Vagina (tissue), 2 donors: ENCODE measurements at regions not wholly inside any gene's neighbourhood (a gene's known extent, or its start where the extent isn't known, plus 50 kb on each side); places are given as distances from the start of the nearest gene placed in this dataset.

Experiments
- DNase-seq, 2 donors: peaks; one replicate each; pipeline ENCODE4 v3.0.0-alpha.2; 2017; ENCODE audit errors: extremely low spot score in 2 of 2
- H3K27ac ChIP-seq: fragments of 200-600 bp; sonication (generic); one replicate; pipeline ENCODE4 v1.5.1; 2019
- H3K27me3 ChIP-seq: fragments of 200-600 bp; sonication (generic); one replicate; pipeline ENCODE4 v1.5.1; 2019
- H3K36me3 ChIP-seq, 2 donors: fragments of 200-600 bp; sonication (generic); one replicate each; pipeline ENCODE4 v1.5.1; 2017 to 2019
- H3K4me1 ChIP-seq: fragments of 200-600 bp; sonication (generic); one replicate; pipeline ENCODE4 v1.5.1; 2019
- H3K4me3 ChIP-seq, 2 donors: fragments of 200-600 bp; sonication (generic); 1 replicate in 1 of 2; 2 replicates in 1 of 2; pipeline ENCODE4 v1.5.1; 2016 to 2019
- H3K9me3 ChIP-seq: fragments of 200-600 bp; sonication (generic); one replicate; pipeline ENCODE4 v1.5.1; 2019
- CTCF ChIP-seq, 3 experiments: fragments of 450-650 bp in 2 of 3; fragments of 200-600 bp in 1 of 3; sonication (generic) in 1 of 3; IDR thresholded peaks; one replicate each; pipeline ENCODE4 v1.5.1; 2017 to 2019; ENCODE audit warnings: antibody characterized with exemption in 3 of 3, mild to moderate bottlenecking in 2 of 3, moderate library complexity in 2 of 3
- POLR2A ChIP-seq, 2 donors: fragments of 450-650 bp; IDR thresholded peaks; one replicate each; pipeline ENCODE4 v1.6.1; 2017; ENCODE audit warnings: antibody characterized with exemption in 2 of 2, mild to moderate bottlenecking in 2 of 2, moderate library complexity in 2 of 2
- POLR2AphosphoS5 ChIP-seq, 2 donors: sonication (generic); formaldehyde crosslinking; IDR thresholded peaks; one replicate each; pipeline ENCODE4 v1.9.0; 2017; ENCODE audit warnings: antibody characterized with exemption in 2 of 2, mild to moderate bottlenecking in 2 of 2, low read depth in 1 of 2; ENCODE audit not compliant: insufficient read depth in 1 of 2
- intact Hi-C: fragments of 100-400 bp; cut with DNase I; formaldehyde crosslinking; loops from one replicate; pipeline ENCODE4 v1.15.1; 2023

GRCh38 chr11:19338375-19338774 is 97.6 kb upstream of the E2F8 start:
- intact Hi-C loops, result no loop called here
- Histone ChIP-seq H3K4me1 (no peaks in the 10 kb centered on the region), H3K9me3 (no peaks in the 10 kb centered on the region), H3K27me3 (no peaks in the 10 kb centered on the region), H3K36me3 (no peaks in the 10 kb centered on the region), H3K4me3 (no peak overlapping the region), H3K27ac (no peak overlapping the region)
- TF ChIP-seq POLR2AphosphoS5 (IDR thresholded peaks at IDR 0.05; ENCODE audit: insufficient read depth in 1 of 2, low read depth in 1 of 2) (no peak), CTCF (IDR thresholded peaks at IDR 0.05) (no peak), POLR2A (IDR thresholded peaks at IDR 0.05) (no peak)
- DNase-seq, result no peak

- intact Hi-C loops, result no loop called here
- no peaks in the 10 kb centered on the region for H3K9me3 ChIP-seq
- H3K36me3 ChIP-seq, result no peaks in the 10 kb centered on the region
- H3K4me3 ChIP-seq, result no peak overlapping the region
- H3K4me1 ChIP-seq, result no peaks in the 10 kb centered on the region
- H3K27ac ChIP-seq, result no peak overlapping the region
- no peak for TF ChIP-seq POLR2A (IDR thresholded peaks at IDR 0.05)
- TF ChIP-seq CTCF (IDR thresholded peaks at IDR 0.05), result no peak
- no peak for TF ChIP-seq POLR2AphosphoS5 (IDR thresholded peaks at IDR 0.05; ENCODE audit: insufficient read depth in 1 of 2, low read depth in 1 of 2)
- no peak for DNase-seq
- no peaks in the 10 kb centered on the region for H3K27me3 ChIP-seq
These were observed 97.0 kb upstream of the E2F8 start for GRCh38 chr11:19337779-19338178.

GRCh38 chr11:19336331-19336730 is 95.6 kb upstream of the E2F8 start:
- H3K27me3 ChIP-seq, result no peaks in the 10 kb centered on the region
- no peaks in the 10 kb centered on the region for H3K9me3 ChIP-seq
- TF ChIP-seq POLR2A (IDR thresholded peaks at IDR 0.05), result no peak
- TF ChIP-seq POLR2AphosphoS5 (IDR thresholded peaks at IDR 0.05; ENCODE audit: insufficient read depth in 1 of 2, low read depth in 1 of 2), result no peak
- TF ChIP-seq CTCF (IDR thresholded peaks at IDR 0.05), result no peak
- DNase-seq, result no peak
- H3K36me3 ChIP-seq, result no peaks in the 10 kb centered on the region
- no peak overlapping the region for H3K4me3 ChIP-seq
- intact Hi-C loops, result no loop called here
- H3K27ac ChIP-seq, result no peak overlapping the region
- H3K4me1 ChIP-seq, result no peaks in the 10 kb centered on the region

- TF ChIP-seq POLR2A (IDR thresholded peaks at IDR 0.05), result no peak
- TF ChIP-seq CTCF (IDR thresholded peaks at IDR 0.05), result no peak
- TF ChIP-seq POLR2AphosphoS5 (IDR thresholded peaks at IDR 0.05; ENCODE audit: insufficient read depth in 1 of 2, low read depth in 1 of 2), result no peak
- H3K4me3 ChIP-seq, result no peak overlapping the region
- no peaks in the 10 kb centered on the region for H3K36me3 ChIP-seq
- no peaks in the 10 kb centered on the region for H3K4me1 ChIP-seq
- no peaks in the 10 kb centered on the region for H3K9me3 ChIP-seq
- H3K27ac ChIP-seq, result no peak overlapping the region
- H3K27me3 ChIP-seq, result no peaks in the 10 kb centered on the region
- no peak for DNase-seq
- intact Hi-C loops, result no loop called here
These were observed 91.7 kb upstream of the E2F8 start for GRCh38 chr11:19332476-19332875.

GRCh38 chr11:19330416-19330815 is 89.7 kb upstream of the E2F8 start:
- Histone ChIP-seq H3K27me3 (no peaks in the 10 kb centered on the region), H3K27ac (no peak overlapping the region), H3K36me3 (no peaks in the 10 kb centered on the region), H3K4me1 (no peaks in the 10 kb centered on the region), H3K9me3 (no peaks in the 10 kb centered on the region), H3K4me3 (no peak overlapping the region)
- no peak for TF ChIP-seq POLR2AphosphoS5 (IDR thresholded peaks at IDR 0.05; ENCODE audit: insufficient read depth in 1 of 2, low read depth in 1 of 2)
- TF ChIP-seq POLR2A (IDR thresholded peaks at IDR 0.05), result no peak
- no peak for TF ChIP-seq CTCF (IDR thresholded peaks at IDR 0.05)
- intact Hi-C loops, result no loop called here
- no peak for DNase-seq
